ENCODE measurements at regions not wholly inside any gene's neighbourhood (a gene's known extent, or its start where the extent isn't known, plus 50 kb on each side); places are given as distances from the start of the nearest gene placed in this dataset.

DNA sequence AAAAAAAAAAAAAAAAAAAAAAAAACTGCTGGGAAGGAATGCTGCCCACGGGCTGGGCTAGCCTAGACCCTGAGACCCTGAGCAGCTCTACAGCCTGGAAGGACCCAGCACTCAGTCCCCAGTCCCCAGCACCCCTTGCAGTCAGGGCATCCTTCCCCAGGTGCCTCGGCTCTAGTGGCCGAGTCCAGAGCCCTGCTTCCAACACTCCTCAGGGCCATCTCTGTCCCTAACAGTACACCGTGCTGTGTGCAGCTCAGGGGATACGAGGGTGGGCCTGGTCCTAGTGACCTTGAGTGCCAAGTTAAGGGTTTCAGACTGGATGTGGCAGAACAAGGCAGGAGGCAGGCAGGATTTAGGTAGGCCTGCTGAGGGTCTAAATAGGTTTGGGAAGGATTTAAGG, 50.2 kb upstream of the LRP8 start:
- TF ChIP-seq POLR2A (IDR thresholded peaks at IDR 0.05; ENCODE audit: low read length) (no peak), GATA1 (IDR thresholded peaks at IDR 0.05; ENCODE audit: low read depth, low read length) (no peak)

Data from erythroblast (primary cell).